Mesothelial cell of epicardium (in vitro differentiated cells): ENCODE measurements at regions not wholly inside any gene's neighbourhood (a gene's known extent, or its start where the extent isn't known, plus 50 kb on each side); places are given as distances from the start of the nearest gene placed in this dataset.
A peak's percentile ranks its signal among the peaks of the same experiment; 100 is the strongest.
"Not testable (repeated sequence)": the region's sequence is repeated elsewhere in the genome, so short reads cannot be mapped to it uniquely, and the experiment has no call there.

Experiments used
- DNase-seq, 2 experiments: peaks; one replicate each; pipeline ENCODE4 v3.0.0; 2021; ENCODE audit warnings: low spot score in 2 of 2; ENCODE audit not compliant: unreplicated experiment in 2 of 2
- H3K27ac Mint-ChIP-seq: 2 replicates; pipeline ENCODE4 v1.8.0; 2021; ENCODE audit warnings: mixed read lengths
- H3K27me3 Mint-ChIP-seq: 2 replicates; pipeline ENCODE4 v1.8.0; 2021; ENCODE audit warnings: low read depth, mixed read lengths
- H3K36me3 Mint-ChIP-seq: 2 replicates; pipeline ENCODE4 v1.8.0; 2021; ENCODE audit warnings: mixed read lengths
- H3K4me1 Mint-ChIP-seq: 2 replicates; pipeline ENCODE4 v1.8.0; 2021; ENCODE audit warnings: mixed read lengths
- H3K4me3 Mint-ChIP-seq: 2 replicates; pipeline ENCODE4 v1.8.0; 2021; ENCODE audit warnings: mild to moderate bottlenecking, moderate library complexity, mixed read lengths
- H3K9me3 Mint-ChIP-seq: 2 replicates; pipeline ENCODE4 v1.8.0; 2021; ENCODE audit warnings: mixed read lengths
- CTCF ChIP-seq: fragments of 200-600 bp; sonication (generic); IDR thresholded peaks from one replicate; pipeline ENCODE4 v1.5.0; 2021; ENCODE audit warnings: antibody characterized with exemption; ENCODE audit not compliant: unreplicated experiment

DNA sequence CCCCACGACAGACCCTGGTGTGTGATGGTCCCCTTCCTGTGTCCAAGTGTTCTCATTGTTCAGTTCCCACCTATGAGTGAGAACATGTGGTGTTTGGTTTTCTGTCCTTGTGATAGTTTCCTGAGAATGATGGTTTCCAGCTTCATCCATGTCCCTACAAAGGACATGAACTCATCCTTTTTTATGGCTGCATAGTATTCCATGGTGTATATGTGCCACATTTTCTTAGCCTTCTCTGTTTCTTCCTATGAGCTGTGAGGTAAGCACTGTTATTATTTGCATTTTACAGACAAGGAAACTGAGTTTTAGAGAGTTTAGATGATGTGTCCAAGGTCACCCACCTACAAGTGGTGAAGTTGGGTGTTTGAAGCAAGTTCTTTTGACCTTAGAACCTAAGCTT, 51.1 kb upstream of the BNC1 start:
- H3K4me1 Mint-ChIP-seq, H3K36me3 Mint-ChIP-seq, H3K27ac Mint-ChIP-seq, H3K9me3 Mint-ChIP-seq, DNase-seq, H3K4me3 Mint-ChIP-seq, H3K27me3 Mint-ChIP-seq: not testable (repeated sequence)

GRCh38 chr15:83339396-83339795, 54.9 kb upstream of the BNC1 start:
- DNase-seq, result no peak
- Mint-ChIP-seq H3K4me1 (no peaks in the 10 kb centered on the region), H3K27me3 (no peaks in the 10 kb centered on the region), H3K4me3 (no peak overlapping the region), H3K9me3 (peaks cover 5% of the 10 kb centered on the region), H3K36me3 (no peaks in the 10 kb centered on the region), H3K27ac (no peak overlapping the region)
- no peak for TF ChIP-seq CTCF

GRCh38 chr15:83340087-83340486, 55.6 kb upstream of the BNC1 start:
- no peaks in the 10 kb centered on the region for H3K4me1 Mint-ChIP-seq
- no peak overlapping the region for H3K4me3 Mint-ChIP-seq
- TF ChIP-seq CTCF, result no peak
- H3K27me3 Mint-ChIP-seq, result no peaks in the 10 kb centered on the region
- DNase-seq, result no peak
- H3K36me3 Mint-ChIP-seq, result no peaks in the 10 kb centered on the region
- no peak overlapping the region for H3K27ac Mint-ChIP-seq
- peaks cover 5% of the 10 kb centered on the region for H3K9me3 Mint-ChIP-seq

DNA sequence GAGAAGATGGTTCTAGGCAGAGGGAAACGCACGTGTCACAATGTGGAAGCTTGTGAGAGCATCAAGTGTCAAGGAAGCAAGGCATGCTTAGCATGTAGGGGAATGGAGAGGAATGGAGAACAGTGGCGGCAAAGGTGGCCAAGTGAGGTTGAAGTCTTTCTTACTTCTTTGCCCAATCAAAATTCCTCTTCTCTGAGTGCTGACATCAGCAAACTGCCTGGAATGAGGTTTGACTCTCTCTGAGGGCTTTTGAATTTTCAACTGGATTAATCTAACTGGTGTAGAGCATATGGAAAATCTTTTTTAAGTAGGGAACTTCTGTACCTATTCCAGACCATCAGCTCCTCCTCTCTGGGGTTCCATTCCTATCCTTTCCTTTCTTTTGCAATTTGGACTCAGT, 61.9 kb upstream of the BNC1 start:
- Mint-ChIP-seq H3K4me3 (no peak overlapping the region), H3K9me3 (no peaks in the 10 kb centered on the region), H3K36me3 (no peaks in the 10 kb centered on the region), H3K27ac (no peak overlapping the region), H3K4me1 (no peaks in the 10 kb centered on the region), H3K27me3 (no peaks in the 10 kb centered on the region)
- DNase-seq, result no peak
- no peak for TF ChIP-seq CTCF

GRCh38 chr15:83352119-83352518, 67.7 kb upstream of the BNC1 start:
- DNase-seq, result no peak
- Mint-ChIP-seq H3K4me3 (no peak overlapping the region), H3K27me3 (no peaks in the 10 kb centered on the region), H3K27ac (peak overlapping the region; percentile 7), H3K9me3 (no peaks in the 10 kb centered on the region), H3K36me3 (no peaks in the 10 kb centered on the region), H3K4me1 (peaks cover 11% of the 10 kb centered on the region)
- no peak for TF ChIP-seq CTCF

DNA sequence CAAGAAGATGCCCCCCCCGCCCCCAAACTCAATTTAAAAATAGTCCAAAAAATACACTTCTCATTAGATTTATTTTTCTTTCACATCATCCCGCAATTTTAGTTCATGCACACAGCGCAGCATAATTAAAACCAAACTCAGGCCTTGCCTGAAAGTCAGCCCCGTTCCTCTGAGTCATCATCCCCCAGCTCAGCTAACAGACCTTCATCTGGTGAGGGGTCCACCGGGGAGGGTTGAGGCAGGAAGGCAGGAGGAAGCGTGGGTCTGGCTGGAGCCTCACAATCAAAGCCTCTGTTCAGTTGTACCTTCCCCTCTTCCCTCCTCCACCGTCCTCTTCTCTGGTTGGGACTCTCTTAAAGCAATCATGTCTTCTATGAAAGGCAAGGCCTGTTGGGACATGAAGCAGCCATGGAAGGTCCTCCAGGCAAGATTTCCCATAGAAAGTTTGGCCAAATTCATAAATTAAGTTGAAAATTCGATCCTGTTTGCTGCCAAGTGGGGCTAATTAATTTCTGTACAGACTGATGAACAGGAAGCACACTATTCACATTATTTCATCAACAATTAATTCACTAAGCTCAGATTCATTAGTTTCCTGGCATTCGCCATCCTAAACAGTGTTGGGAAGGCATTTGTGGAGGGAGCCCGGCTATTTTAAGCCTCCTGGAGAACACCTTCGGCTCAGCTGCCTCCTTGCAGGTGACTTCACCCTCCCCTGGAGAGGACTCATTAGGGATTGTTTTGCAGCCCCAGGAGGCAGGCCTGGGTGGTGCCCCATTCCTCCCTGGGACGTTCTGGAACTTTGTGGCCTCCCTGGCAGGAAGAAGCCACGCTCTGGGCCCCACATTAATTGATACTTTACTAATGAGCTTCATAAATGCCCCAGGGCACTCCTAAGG, 72.3 kb upstream of the BNC1 start:
- TF ChIP-seq CTCF, result no peak
- Mint-ChIP-seq H3K27ac (peak overlapping the region; percentile 84), H3K4me1 (peaks cover 20% of the 10 kb centered on the region), H3K36me3 (no peaks in the 10 kb centered on the region), H3K4me3 (no peak overlapping the region), H3K27me3 (no peaks in the 10 kb centered on the region), H3K9me3 (no peaks in the 10 kb centered on the region)
- no peak for DNase-seq
